ENCODE measurements at regions not wholly inside any gene's neighbourhood (a gene's known extent, or its start where the extent isn't known, plus 50 kb on each side); places are given as distances from the start of the nearest gene placed in this dataset.

DNA sequence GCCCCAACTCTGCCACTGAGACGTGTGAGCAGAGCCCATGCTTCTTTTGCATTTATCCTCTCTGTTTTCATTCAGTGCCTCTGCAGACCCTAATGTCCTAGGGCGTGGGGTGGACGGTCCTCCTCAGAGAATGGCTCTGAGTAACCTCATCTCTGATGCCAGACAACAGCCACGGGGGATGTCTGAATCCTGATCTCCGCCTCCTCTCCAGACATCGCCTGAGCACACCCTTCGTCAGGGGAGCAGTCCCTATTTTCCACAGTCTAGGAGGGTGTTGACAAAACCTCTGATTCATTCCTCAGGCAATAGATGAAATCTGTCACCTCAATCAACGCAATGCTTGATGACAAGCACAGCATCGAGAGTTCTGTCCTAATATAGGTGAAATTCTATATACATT is 109.2 kb upstream of the DYRK2 start:
- no peak for TF ChIP-seq EZH2phosphoT487 (conservative IDR thresholded peaks at IDR 0.05; ENCODE audit: low read length)
- TF ChIP-seq, protein P1, sequence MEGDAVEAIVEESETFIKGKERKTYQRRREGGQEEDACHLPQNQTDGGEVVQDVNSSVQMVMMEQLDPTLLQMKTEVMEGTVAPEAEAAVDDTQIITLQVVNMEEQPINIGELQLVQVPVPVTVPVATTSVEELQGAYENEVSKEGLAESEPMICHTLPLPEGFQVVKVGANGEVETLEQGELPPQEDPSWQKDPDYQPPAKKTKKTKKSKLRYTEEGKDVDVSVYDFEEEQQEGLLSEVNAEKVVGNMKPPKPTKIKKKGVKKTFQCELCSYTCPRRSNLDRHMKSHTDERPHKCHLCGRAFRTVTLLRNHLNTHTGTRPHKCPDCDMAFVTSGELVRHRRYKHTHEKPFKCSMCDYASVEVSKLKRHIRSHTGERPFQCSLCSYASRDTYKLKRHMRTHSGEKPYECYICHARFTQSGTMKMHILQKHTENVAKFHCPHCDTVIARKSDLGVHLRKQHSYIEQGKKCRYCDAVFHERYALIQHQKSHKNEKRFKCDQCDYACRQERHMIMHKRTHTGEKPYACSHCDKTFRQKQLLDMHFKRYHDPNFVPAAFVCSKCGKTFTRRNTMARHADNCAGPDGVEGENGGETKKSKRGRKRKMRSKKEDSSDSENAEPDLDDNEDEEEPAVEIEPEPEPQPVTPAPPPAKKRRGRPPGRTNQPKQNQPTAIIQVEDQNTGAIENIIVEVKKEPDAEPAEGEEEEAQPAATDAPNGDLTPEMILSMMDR (IDR thresholded peaks at IDR 0.05; ENCODE audit: insufficient read depth, low read length, poor library complexity, severe bottlenecking) = no peak
- no peaks in the 10 kb centered on the region for H3K9me2 ChIP-seq (replicated peaks; ENCODE audit: insufficient read depth, low read length)
- no peaks in the 10 kb centered on the region for H3K79me2 ChIP-seq (ENCODE audit: insufficient read depth, low read length)

DNA sequence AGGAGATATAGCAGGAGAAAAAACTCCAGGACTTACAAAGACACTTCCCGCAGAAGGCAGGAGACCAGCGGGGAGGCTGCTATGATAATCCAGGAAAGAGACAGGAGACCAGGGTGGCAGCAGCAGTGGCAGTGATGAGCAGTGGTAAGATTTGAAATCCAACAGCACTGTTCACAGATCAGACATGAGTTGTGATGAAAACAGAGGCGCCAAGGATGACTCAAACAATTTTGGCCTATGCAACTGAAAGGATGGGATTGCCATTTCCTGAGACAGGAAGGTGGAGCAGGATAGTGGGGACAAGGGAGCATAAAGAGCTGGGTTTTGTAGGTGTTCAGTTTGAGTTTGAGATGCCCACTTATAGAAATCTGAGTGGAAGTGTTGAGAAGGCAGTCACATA is 108.6 kb upstream of the DYRK2 start:
- no peak overlapping the region for H3K4me3 ChIP-seq (ENCODE audit: insufficient read depth, low read length, poor library complexity, severe bottlenecking)
- no peaks in the 10 kb centered on the region for H3K9me2 ChIP-seq (replicated peaks; ENCODE audit: insufficient read depth, low read length)
- TF ChIP-seq, protein P1 (IDR thresholded peaks at IDR 0.05; ENCODE audit: insufficient read depth, low read length, poor library complexity, severe bottlenecking) = no peak
- TF ChIP-seq EZH2phosphoT487 (conservative IDR thresholded peaks at IDR 0.05; ENCODE audit: low read length) = no peak
- H3K4me2 ChIP-seq (ENCODE audit: low read depth, low read length, poor library complexity, severe bottlenecking) = no peak overlapping the region
- no peak overlapping the region for H3K27ac ChIP-seq (ENCODE audit: low read depth, low read length)
- no peaks in the 10 kb centered on the region for H3K9me3 ChIP-seq (ENCODE audit: insufficient read depth, low read length)
- H3K27me3 ChIP-seq (ENCODE audit: low read length) = no peaks in the 10 kb centered on the region
- no peaks in the 10 kb centered on the region for H3F3A ChIP-seq (ENCODE audit: insufficient read depth)
- no peak overlapping the region for H2AFZ ChIP-seq (ENCODE audit: low read depth, low read length, severe bottlenecking)
- H3K36me3 ChIP-seq (ENCODE audit: low read length) = no peaks in the 10 kb centered on the region
- no peaks in the 10 kb centered on the region for H3K79me2 ChIP-seq (ENCODE audit: insufficient read depth, low read length)
- no peak overlapping the region for H3K9ac ChIP-seq (ENCODE audit: low read length)
- H4K20me1 ChIP-seq (ENCODE audit: low read depth, low read length) = no peaks in the 10 kb centered on the region

More for the DNA sequence above, 109.2 kb upstream of the DYRK2 start:
- Histone ChIP-seq H3F3A (ENCODE audit: insufficient read depth) (no peaks in the 10 kb centered on the region), H3K9me3 (ENCODE audit: insufficient read depth, low read length) (no peaks in the 10 kb centered on the region), H3K27me3 (ENCODE audit: low read length) (no peaks in the 10 kb centered on the region), H4K20me1 (ENCODE audit: low read depth, low read length) (no peaks in the 10 kb centered on the region), H2AFZ (ENCODE audit: low read depth, low read length, severe bottlenecking) (no peak overlapping the region), H3K4me3 (ENCODE audit: insufficient read depth, low read length, poor library complexity, severe bottlenecking) (no peak overlapping the region), H3K4me2 (ENCODE audit: low read depth, low read length, poor library complexity, severe bottlenecking) (no peak overlapping the region), H3K36me3 (ENCODE audit: low read length) (no peaks in the 10 kb centered on the region), H3K9ac (ENCODE audit: low read length) (no peak overlapping the region), H3K27ac (ENCODE audit: low read depth, low read length) (no peak overlapping the region)

DNA sequence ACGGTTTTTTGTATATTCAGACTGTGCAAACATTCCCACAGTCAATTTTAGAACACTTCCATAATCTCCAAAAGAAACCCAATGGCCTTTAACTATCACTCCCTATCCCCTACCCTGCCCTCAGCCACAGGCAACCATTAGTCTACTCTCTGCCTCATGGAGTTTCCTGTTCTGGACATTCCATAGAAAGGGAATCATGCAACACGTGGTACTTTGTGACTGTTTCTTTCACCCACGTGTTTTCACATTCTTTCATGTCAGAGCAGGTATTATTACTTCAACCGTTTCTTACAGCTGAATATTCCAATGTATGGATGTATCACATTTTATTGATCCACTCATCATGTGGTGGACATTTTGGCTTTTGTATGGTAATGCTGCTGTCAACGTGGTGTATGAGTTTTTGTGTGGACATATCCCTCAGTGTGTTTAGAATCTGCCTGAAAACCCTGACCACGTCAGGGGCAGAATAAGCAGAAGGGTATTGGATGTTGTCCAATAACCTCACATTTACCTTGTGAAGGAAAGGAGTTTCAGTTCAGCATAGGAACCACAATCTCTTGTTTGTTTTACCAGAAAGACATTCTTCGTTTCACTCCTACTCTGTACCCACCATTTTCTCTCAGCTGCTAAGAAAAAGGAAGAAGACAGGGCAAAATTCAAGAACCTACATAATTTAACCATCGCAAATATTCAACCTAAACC is 107.5 kb upstream of the DYRK2 start:
- H3K27ac ChIP-seq (ENCODE audit: low read depth, low read length) = no peak overlapping the region
- H3K9me2 ChIP-seq (replicated peaks; ENCODE audit: insufficient read depth, low read length) = no peaks in the 10 kb centered on the region
- H3K4me2 ChIP-seq (ENCODE audit: low read depth, low read length, poor library complexity, severe bottlenecking) = no peak overlapping the region
- no peaks in the 10 kb centered on the region for H3K27me3 ChIP-seq (ENCODE audit: low read length)
- H3K4me3 ChIP-seq (ENCODE audit: insufficient read depth, low read length, poor library complexity, severe bottlenecking) = no peak overlapping the region
- no peaks in the 10 kb centered on the region for H3K79me2 ChIP-seq (ENCODE audit: insufficient read depth, low read length)
- no peaks in the 10 kb centered on the region for H3K36me3 ChIP-seq (ENCODE audit: low read length)
- no peak overlapping the region for H2AFZ ChIP-seq (ENCODE audit: low read depth, low read length, severe bottlenecking)
- no peaks in the 10 kb centered on the region for H4K20me1 ChIP-seq (ENCODE audit: low read depth, low read length)
- no peak overlapping the region for H3K9ac ChIP-seq (ENCODE audit: low read length)
- no peaks in the 10 kb centered on the region for H3F3A ChIP-seq (ENCODE audit: insufficient read depth)
- TF ChIP-seq, protein P1 (IDR thresholded peaks at IDR 0.05; ENCODE audit: insufficient read depth, low read length, poor library complexity, severe bottlenecking) = no peak
- TF ChIP-seq EZH2phosphoT487 (conservative IDR thresholded peaks at IDR 0.05; ENCODE audit: low read length) = no peak
- no peaks in the 10 kb centered on the region for H3K9me3 ChIP-seq (ENCODE audit: insufficient read depth, low read length)
